ENCODE measurements at regions not wholly inside any gene's neighbourhood (a gene's known extent, or its start where the extent isn't known, plus 50 kb on each side); places are given as distances from the start of the nearest gene placed in this dataset.

DNA sequence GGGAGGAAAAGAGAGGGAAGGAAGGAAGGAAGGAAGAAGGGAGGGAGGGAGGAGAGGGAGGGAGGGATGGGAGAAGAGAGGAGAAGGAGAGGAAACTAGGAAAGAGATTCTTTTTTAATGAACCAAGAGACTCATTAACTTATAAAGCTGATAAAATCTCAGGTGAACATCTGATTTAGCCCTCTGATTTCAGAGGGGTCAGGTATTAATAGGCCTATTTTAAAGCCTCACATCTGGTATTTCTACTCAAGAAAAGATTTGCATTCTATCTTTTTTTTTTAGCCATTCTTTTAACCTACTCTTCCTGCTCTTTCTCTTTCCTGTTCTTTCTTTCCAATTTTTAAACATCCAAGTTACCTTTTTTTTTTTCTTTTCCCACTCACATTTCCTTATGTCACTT, 103.3 kb upstream of the CPEB2 start:
- H3K9me3 Mint-ChIP-seq = peaks cover 8% of the 10 kb centered on the region
- H3K36me3 Mint-ChIP-seq (ENCODE audit: low read depth) = no peaks in the 10 kb centered on the region
- no peak overlapping the region for H3K27ac Mint-ChIP-seq
- H3K4me3 Mint-ChIP-seq = no peak overlapping the region
- no peak for DNase-seq (ENCODE audit: low spot score)
- H3K27me3 Mint-ChIP-seq (ENCODE audit: insufficient read depth) = peaks cover 7% of the 10 kb centered on the region
- no peaks in the 10 kb centered on the region for H3K4me1 Mint-ChIP-seq (ENCODE audit: low read depth)
- intact Hi-C loops (cut with micrococcal nuclease) = no loop called here

DNA sequence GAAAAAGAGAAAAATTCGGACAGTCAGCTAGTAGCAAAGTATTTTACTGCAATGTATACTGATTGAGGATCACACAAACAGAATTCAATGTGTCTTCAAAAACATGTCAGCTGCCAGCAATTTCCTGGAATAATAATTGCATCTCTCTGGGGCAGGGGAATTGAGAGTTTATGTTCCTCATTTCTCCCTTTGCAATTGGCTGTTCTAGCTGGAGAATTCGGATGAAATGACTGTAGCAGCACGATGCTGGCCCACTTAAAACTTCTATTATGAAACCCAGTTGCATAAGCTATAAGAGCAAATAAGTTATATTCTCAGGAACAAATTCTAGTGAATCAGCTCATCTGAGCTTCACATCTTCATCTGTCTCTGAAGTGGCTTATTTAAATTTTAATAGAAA, 99.9 kb upstream of the CPEB2 start:
- Mint-ChIP-seq H3K9me3 (no peaks in the 10 kb centered on the region), H3K4me1 (ENCODE audit: low read depth) (no peaks in the 10 kb centered on the region), H3K27me3 (ENCODE audit: insufficient read depth) (peaks cover 7% of the 10 kb centered on the region), H3K4me3 (no peak overlapping the region), H3K27ac (no peak overlapping the region), H3K36me3 (ENCODE audit: low read depth) (peaks cover 2% of the 10 kb centered on the region)
- DNase-seq (ENCODE audit: low spot score) = no peak
- intact Hi-C loops (cut with micrococcal nuclease) = no loop called here

DNA sequence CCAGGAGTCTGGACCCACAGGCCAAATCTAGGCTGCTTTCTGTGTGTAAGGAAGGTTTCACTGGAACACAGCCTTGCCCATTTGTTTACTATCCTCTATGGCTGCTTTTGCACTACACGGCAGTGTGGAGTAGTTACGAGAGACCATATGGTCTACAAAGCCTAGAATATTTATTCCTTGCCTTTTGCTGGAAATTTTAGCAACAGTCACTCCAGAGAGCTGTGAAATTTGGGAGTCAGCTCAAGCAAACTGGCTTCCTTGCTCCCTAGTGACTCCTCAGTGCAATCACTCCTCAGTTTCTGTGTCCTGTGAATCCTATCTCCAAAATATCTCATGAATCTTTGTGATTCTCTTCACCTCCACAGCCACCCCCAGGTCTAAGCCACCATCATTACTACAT, 99.0 kb upstream of the CPEB2 start:
- Mint-ChIP-seq H3K27me3 (ENCODE audit: insufficient read depth) (peaks cover 6% of the 10 kb centered on the region), H3K27ac (no peak overlapping the region), H3K9me3 (no peaks in the 10 kb centered on the region), H3K4me3 (no peak overlapping the region), H3K36me3 (ENCODE audit: low read depth) (peaks cover 2% of the 10 kb centered on the region), H3K4me1 (ENCODE audit: low read depth) (no peaks in the 10 kb centered on the region)
- DNase-seq (ENCODE audit: low spot score) = no peak
- intact Hi-C loops (cut with micrococcal nuclease) = no loop called here

DNA sequence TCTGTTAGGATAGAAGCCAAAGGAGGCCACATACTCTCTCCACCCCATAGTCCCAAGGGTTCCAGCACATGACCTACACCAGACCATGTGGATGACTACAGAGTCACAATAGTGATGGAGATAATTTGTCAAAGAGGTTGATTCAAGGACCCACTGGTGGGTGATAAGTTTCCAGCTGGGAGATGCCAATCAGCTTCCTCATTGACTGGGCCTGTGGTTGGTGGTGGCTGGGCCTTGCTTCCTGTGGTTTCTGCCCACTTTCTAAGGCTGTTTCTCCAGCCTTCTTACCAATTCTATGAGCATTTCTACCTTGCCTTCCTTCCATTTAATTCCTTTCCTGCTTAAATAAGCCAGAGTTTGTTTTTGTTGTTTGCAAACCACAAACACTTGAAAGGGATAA, 95.5 kb upstream of the CPEB2 start:
- DNase-seq (ENCODE audit: low spot score) = no peak
- Mint-ChIP-seq H3K27ac (no peak overlapping the region), H3K36me3 (ENCODE audit: low read depth) (peaks cover 2% of the 10 kb centered on the region), H3K4me3 (no peak overlapping the region), H3K4me1 (ENCODE audit: low read depth) (no peaks in the 10 kb centered on the region), H3K27me3 (ENCODE audit: insufficient read depth) (peaks cover 2% of the 10 kb centered on the region), H3K9me3 (peaks cover 8% of the 10 kb centered on the region)
- intact Hi-C loops (cut with micrococcal nuclease) = no loop called here

DNA sequence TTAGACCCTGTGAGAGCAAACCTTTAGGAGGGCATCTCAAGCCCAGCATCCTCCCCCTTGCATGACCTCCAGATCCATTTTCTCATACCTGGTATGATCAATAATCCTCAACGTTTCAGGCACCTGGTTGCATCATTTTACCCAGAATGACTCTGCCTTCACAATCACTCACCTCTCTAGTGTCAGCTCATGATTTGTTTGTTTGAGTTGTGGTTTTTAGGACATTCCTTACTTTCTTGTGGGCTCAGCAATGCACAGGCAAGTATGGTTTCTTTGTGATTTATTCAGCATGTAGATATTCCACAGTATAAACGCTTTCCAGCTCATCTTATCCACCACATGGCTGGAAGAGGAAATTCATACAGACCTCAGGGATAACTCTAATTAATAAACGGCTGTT, 93.6 kb upstream of the CPEB2 start:
- intact Hi-C loops (cut with micrococcal nuclease) = no loop called here
- peaks cover 2% of the 10 kb centered on the region for H3K27me3 Mint-ChIP-seq (ENCODE audit: insufficient read depth)
- H3K9me3 Mint-ChIP-seq = peaks cover 8% of the 10 kb centered on the region
- H3K36me3 Mint-ChIP-seq (ENCODE audit: low read depth) = peaks cover 2% of the 10 kb centered on the region
- no peak overlapping the region for H3K27ac Mint-ChIP-seq
- H3K4me3 Mint-ChIP-seq = no peak overlapping the region
- DNase-seq (ENCODE audit: low spot score) = no peak
- H3K4me1 Mint-ChIP-seq (ENCODE audit: low read depth) = no peaks in the 10 kb centered on the region

DNA sequence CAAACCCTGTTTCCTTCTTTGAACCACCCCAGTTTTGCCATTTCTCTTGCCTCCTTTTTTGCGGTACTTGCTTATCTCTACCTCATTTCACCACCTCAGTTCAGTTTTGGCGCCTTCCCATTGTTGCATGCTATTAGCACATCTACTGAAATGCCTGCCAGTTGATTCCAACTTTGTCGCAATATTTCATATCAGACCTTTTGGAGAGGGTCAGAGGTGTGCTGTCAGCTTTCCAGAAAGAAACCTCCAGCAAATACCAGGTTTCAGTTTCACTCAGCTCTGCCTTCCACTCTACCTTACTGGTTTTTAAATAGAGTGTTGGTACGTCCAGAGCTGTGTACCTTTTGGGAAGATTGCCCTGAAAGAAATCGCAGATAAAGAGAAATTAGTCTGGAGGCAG, 91.9 kb upstream of the CPEB2 start:
- H3K27me3 Mint-ChIP-seq (ENCODE audit: insufficient read depth) = peaks cover 4% of the 10 kb centered on the region
- H3K27ac Mint-ChIP-seq = no peak overlapping the region
- intact Hi-C loops (cut with micrococcal nuclease) = no loop called here
- H3K4me1 Mint-ChIP-seq (ENCODE audit: low read depth) = no peaks in the 10 kb centered on the region
- H3K9me3 Mint-ChIP-seq = peaks cover 8% of the 10 kb centered on the region
- DNase-seq (ENCODE audit: low spot score) = no peak
- peaks cover 2% of the 10 kb centered on the region for H3K36me3 Mint-ChIP-seq (ENCODE audit: low read depth)
- no peak overlapping the region for H3K4me3 Mint-ChIP-seq

DNA sequence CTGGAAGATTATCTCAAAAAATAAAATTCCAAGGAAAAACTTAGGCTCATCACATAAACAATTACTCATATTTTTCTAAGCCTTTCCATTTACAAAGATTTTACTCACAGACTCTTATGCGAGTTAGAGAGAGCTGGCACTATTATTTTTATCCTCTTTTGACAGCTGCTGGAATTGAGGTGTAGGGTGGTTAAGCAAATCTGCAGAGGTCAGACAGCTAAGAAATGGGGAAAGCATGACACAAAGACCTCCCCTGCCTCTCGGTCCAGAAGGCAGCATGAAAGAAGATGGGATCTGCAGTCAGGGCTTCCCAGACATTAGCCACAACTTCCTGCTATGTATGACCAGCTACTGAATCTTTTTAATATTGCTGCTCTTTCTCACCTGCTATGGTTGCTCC, 89.9 kb upstream of the CPEB2 start:
- H3K27ac Mint-ChIP-seq = no peak overlapping the region
- H3K27me3 Mint-ChIP-seq (ENCODE audit: insufficient read depth) = peaks cover 4% of the 10 kb centered on the region
- intact Hi-C loops (cut with micrococcal nuclease) = no loop called here
- H3K36me3 Mint-ChIP-seq (ENCODE audit: low read depth) = no peaks in the 10 kb centered on the region
- no peaks in the 10 kb centered on the region for H3K4me1 Mint-ChIP-seq (ENCODE audit: low read depth)
- DNase-seq (ENCODE audit: low spot score) = no peak
- H3K4me3 Mint-ChIP-seq = no peak overlapping the region
- H3K9me3 Mint-ChIP-seq = peaks cover 8% of the 10 kb centered on the region

DNA sequence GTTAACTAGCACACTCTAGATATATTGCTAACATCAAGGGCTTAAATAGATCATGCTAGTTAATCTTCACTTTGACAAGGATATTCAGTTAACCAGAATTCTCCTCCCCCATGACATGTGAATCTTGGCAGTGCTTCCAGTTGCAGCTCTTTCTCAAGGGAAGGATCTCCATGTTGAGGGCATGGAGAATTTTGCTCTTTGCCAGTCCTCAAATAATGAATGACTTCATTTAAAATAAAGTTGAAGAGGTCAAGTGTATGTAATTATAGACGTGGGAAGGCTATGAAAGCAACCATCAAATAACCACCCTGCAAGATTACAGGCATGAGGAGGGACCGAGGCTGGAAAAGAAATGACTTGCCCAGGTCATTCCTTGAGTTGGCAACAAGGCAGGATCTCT, 87.3 kb upstream of the CPEB2 start:
- intact Hi-C loops (cut with micrococcal nuclease) = no loop called here
- Mint-ChIP-seq H3K9me3 (peaks cover 7% of the 10 kb centered on the region), H3K4me1 (ENCODE audit: low read depth) (no peaks in the 10 kb centered on the region), H3K4me3 (no peak overlapping the region), H3K27me3 (ENCODE audit: insufficient read depth) (peaks cover 4% of the 10 kb centered on the region), H3K27ac (no peak overlapping the region), H3K36me3 (ENCODE audit: low read depth) (no peaks in the 10 kb centered on the region)
- no peak for DNase-seq (ENCODE audit: low spot score)

DNA sequence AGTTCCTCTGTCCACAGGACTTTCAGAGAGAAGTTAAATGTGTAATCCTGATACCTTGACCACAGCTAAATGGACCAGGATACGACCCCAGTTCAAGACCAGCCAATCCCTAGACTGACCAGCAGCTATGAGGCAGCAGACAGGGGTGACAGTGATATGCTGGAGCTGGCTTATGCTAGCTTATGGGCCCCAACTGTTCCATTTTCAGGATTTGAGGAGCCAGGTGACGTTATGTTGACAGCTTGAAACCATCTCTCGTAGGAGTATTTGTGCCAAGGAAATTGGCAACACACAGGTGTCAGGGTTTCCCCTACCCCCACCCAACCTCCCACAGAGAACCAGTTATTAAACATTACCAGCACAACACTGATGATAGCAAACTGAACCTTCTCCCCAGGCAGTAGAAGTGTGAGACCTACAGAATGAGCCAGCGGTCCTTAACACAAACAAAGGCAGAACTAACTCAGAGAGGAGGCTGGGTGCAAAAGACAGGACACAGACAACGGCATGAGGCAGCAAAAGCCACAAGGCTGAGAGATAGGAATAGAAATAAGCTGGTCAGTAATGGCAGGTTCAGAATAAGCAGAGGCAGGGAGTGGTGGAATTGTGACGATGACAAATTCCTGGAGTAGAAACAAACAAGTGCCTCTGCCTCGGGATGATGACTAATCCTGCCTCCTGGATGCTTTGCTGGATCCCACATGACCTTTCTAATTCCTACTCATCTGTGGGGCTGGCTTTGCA, 85.6 kb upstream of the CPEB2 start:
- Mint-ChIP-seq H3K27me3 (ENCODE audit: insufficient read depth) (peaks cover 1% of the 10 kb centered on the region), H3K4me1 (ENCODE audit: low read depth) (no peaks in the 10 kb centered on the region), H3K36me3 (ENCODE audit: low read depth) (no peaks in the 10 kb centered on the region), H3K4me3 (no peak overlapping the region), H3K27ac (no peak overlapping the region), H3K9me3 (no peaks in the 10 kb centered on the region)
- intact Hi-C loops (cut with micrococcal nuclease) = no loop called here
- no peak for DNase-seq (ENCODE audit: low spot score)

DNA sequence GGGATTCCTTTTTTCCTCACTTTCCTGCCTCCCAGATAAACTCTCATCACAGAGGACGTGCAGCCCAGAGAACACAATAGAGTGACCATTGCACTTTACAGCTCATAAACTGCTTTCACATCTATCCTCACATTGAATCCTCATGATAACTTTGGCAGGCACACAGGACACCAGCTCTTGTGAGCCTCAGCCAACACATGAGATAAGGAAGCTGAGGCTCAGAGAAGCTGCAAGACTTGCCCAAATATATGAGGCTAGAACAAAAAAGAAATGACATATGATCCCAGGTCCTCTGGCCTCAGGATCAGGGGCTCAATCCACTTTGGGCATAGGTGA, 85.0 kb upstream of the CPEB2 start:
- H3K4me3 Mint-ChIP-seq = no peak overlapping the region
- no peak overlapping the region for H3K27ac Mint-ChIP-seq
- intact Hi-C loops (cut with micrococcal nuclease) = no loop called here
- peaks cover 1% of the 10 kb centered on the region for H3K27me3 Mint-ChIP-seq (ENCODE audit: insufficient read depth)
- H3K9me3 Mint-ChIP-seq = no peaks in the 10 kb centered on the region
- DNase-seq (ENCODE audit: low spot score) = no peak
- no peaks in the 10 kb centered on the region for H3K4me1 Mint-ChIP-seq (ENCODE audit: low read depth)
- no peaks in the 10 kb centered on the region for H3K36me3 Mint-ChIP-seq (ENCODE audit: low read depth)

DNA sequence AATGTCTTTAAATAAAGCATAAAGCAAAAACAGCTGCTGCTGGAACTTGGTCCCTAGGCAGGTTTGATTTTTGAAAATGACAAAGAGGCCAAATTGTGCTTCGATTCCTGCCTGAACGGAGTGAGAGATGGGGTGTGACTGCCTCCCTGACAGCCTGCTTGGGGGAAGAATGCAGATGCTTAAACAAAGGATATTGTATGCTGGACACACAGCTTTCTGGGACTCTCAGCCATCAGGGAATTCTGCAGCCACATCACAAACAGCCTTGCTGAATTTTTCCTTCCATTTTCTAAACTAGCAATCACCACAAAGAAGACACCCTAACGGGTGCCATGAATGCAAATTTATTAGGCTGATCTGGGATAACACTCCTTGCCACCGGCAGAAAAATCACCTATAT, 83.9 kb upstream of the CPEB2 start:
- no peak for DNase-seq (ENCODE audit: low spot score)
- no peak overlapping the region for H3K4me3 Mint-ChIP-seq
- H3K27ac Mint-ChIP-seq = no peak overlapping the region
- no peaks in the 10 kb centered on the region for H3K4me1 Mint-ChIP-seq (ENCODE audit: low read depth)
- H3K9me3 Mint-ChIP-seq = no peaks in the 10 kb centered on the region
- H3K27me3 Mint-ChIP-seq (ENCODE audit: insufficient read depth) = peaks cover 1% of the 10 kb centered on the region
- H3K36me3 Mint-ChIP-seq (ENCODE audit: low read depth) = no peaks in the 10 kb centered on the region
- intact Hi-C loops (cut with micrococcal nuclease) = no loop called here

DNA sequence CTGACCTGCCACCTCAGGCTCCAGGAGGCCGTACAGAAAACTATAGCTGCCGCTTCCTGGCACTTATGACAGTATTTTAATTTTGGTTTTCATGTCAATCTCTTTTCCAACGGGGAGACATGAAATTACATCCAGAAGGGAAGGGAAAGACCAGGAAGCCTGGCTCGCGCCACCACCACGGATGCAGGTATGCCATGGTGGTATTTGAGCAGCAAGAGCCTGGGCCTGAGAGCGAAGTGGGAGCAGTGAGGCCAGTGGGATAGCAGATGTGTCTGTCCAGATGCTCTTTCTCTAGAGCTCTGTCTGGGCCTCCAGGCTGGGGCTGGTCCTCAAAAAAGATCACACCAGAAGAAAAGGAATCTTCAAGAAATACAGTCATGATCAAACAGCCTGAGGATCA, 82.5 kb upstream of the CPEB2 start:
- no peaks in the 10 kb centered on the region for H3K27me3 Mint-ChIP-seq (ENCODE audit: insufficient read depth)
- no peaks in the 10 kb centered on the region for H3K9me3 Mint-ChIP-seq
- DNase-seq (ENCODE audit: low spot score) = no peak
- no peak overlapping the region for H3K4me3 Mint-ChIP-seq
- intact Hi-C loops (cut with micrococcal nuclease) = loop anchor here (2.0 to 10.0 kb wide), 2 partner anchors 63 to 735 kb away; partner anchors contain the start of gene FBXL5
- no peaks in the 10 kb centered on the region for H3K4me1 Mint-ChIP-seq (ENCODE audit: low read depth)
- H3K36me3 Mint-ChIP-seq (ENCODE audit: low read depth) = no peaks in the 10 kb centered on the region
- no peak overlapping the region for H3K27ac Mint-ChIP-seq

DNA sequence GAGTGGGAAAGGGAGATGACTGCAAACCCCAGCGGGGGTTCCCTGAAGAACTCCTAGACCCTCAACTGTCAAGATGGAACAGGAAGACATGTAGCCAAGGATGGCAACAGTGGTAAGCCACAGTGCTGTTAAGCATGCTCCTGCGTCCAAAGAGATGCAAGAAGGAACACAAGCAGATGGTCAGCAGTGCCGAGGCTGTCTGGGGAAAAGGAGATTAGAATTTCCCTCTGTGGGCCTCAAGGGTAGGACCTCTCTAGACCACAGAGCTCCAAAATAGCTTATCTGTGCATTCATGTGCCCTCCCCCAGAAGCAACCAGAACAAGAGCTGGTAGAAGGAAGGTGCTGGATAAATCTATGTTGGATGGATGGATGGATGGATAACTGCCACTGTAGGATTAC, 82.0 kb upstream of the CPEB2 start:
- no peak overlapping the region for H3K4me3 Mint-ChIP-seq
- H3K4me1 Mint-ChIP-seq (ENCODE audit: low read depth) = no peaks in the 10 kb centered on the region
- no peaks in the 10 kb centered on the region for H3K27me3 Mint-ChIP-seq (ENCODE audit: insufficient read depth)
- no peak overlapping the region for H3K27ac Mint-ChIP-seq
- H3K36me3 Mint-ChIP-seq (ENCODE audit: low read depth) = no peaks in the 10 kb centered on the region
- no peaks in the 10 kb centered on the region for H3K9me3 Mint-ChIP-seq
- intact Hi-C loops (cut with micrococcal nuclease) = loop anchor here (2.0 to 10.0 kb wide), 2 partner anchors 63 to 735 kb away; partner anchors contain the start of gene FBXL5
- no peak for DNase-seq (ENCODE audit: low spot score)

DNA sequence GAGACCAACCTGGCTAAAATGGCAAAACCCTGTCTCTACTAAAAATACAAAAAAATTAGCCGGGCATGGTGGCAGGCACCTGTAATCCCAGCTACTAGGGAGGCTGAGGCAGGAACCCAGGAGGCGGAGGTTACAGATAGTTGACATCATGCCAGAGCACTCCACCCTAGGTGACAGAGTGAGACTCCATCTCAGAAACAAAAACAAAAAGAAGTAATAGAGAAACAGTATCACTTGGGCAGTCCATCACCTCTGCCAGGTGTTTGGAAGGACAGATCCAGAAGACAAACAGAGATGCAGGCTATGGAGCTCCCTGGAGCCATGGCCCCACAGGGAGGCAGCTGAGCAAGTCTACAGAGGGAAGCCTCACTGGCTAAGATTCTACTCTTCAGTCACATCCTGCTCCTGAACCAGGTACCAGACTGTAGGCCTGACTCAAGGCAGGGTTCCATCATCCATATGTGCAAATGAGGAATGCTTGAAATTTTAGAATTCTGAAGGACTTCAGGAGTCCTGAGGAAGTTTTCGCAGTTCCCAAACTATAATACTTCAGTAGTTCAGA, 81.4 kb upstream of the CPEB2 start:
- Mint-ChIP-seq H3K36me3 (ENCODE audit: low read depth) (no peaks in the 10 kb centered on the region), H3K4me3 (no peak overlapping the region), H3K27ac (no peak overlapping the region), H3K4me1 (ENCODE audit: low read depth) (no peaks in the 10 kb centered on the region), H3K9me3 (no peaks in the 10 kb centered on the region), H3K27me3 (ENCODE audit: insufficient read depth) (no peaks in the 10 kb centered on the region)
- intact Hi-C loops (cut with micrococcal nuclease) = loop anchor here (2.0 to 10.0 kb wide), 2 partner anchors 64 to 734 kb away; partner anchors contain the start of gene FBXL5
- no peak for DNase-seq (ENCODE audit: low spot score)

Data from activated T-helper 1 cell treated with anti-CD3 and anti-CD28 coated beads, Interleukin-12 subunit alpha, Interleukin-12 subunit beta, Interleukin-2, Interleukin-4 antibody, amounts not matched to agents 30 ng/mL and 10 ng/mL and 1 ng/mL, durations not matched to agents 14 hours and 24 hours and 36 hours (primary cell).